Keratinocyte (primary cell): ENCODE measurements at regions not wholly inside any gene's neighbourhood (a gene's known extent, or its start where the extent isn't known, plus 50 kb on each side); places are given as distances from the start of the nearest gene placed in this dataset.

ENCODE experiments used
- DNase-seq: peaks from one replicate; pipeline ENCODE4 v3.0.0-alpha.2; 2011; ENCODE audit warnings: low read depth, missing footprints, low spot score
- FAIRE-seq: peaks from 2 replicates; lab custom pipeline; 2011; peaks lifted over from hg19 to GRCh38; lab: Jason Lieb, UNC
- H2AFZ ChIP-seq: 2 replicates; pipeline ENCODE4 v1.6.0; 2012; ENCODE audit warnings: low read length, control low read depth, inconsistent platforms; ENCODE audit not compliant: control insufficient read depth
- H3K27ac ChIP-seq: 2 replicates; pipeline ENCODE4 v1.5.1; 2011; ENCODE audit warnings: low read length; ENCODE audit not compliant: control insufficient read depth, insufficient read depth
- H3K27me3 ChIP-seq: 3 replicates; pipeline ENCODE4 v1.6.0; 2011; ENCODE audit warnings: low read length; ENCODE audit not compliant: control insufficient read depth, insufficient read depth; ENCODE audit errors: extremely low read depth
- H3K36me3 ChIP-seq, 2 experiments: 2 replicates in 1 of 2; 3 replicates in 1 of 2; pipeline ENCODE4 v1.5.1; 2011; ENCODE audit warnings: low read length in 2 of 2, mild to moderate bottlenecking in 1 of 2; ENCODE audit not compliant: control insufficient read depth in 2 of 2, insufficient read depth in 2 of 2; ENCODE audit errors: extremely low read depth in 1 of 2
- H3K4me1 ChIP-seq: 3 replicates; pipeline ENCODE4 v1.5.1; 2011; ENCODE audit warnings: low read length; ENCODE audit not compliant: control insufficient read depth, insufficient read depth; ENCODE audit errors: extremely low read depth
- H3K4me2 ChIP-seq: 3 replicates; pipeline ENCODE4 v1.6.0; 2011; ENCODE audit warnings: low read depth, low read length; ENCODE audit not compliant: control insufficient read depth, insufficient read depth; ENCODE audit errors: extremely low read depth
- H3K4me3 ChIP-seq, 3 experiments: fragments of 200-600 bp in 1 of 3; sonication (generic) in 1 of 3; 2 replicates in 2 of 3; 3 replicates in 1 of 3; pipeline ENCODE4 v1.5.1; 2011 to 2016; ENCODE audit warnings: low read length in 3 of 3, mild to moderate bottlenecking in 3 of 3, control low read depth in 2 of 3, inconsistent platforms in 1 of 3, low read depth in 1 of 3, mixed read lengths in 1 of 3, mixed run types in 1 of 3, moderate library complexity in 1 of 3; ENCODE audit not compliant: control insufficient read depth in 2 of 3, insufficient read depth in 2 of 3; ENCODE audit errors: extremely low read depth in 1 of 3
- H3K79me2 ChIP-seq: 2 replicates; pipeline ENCODE4 v1.6.0; 2012; ENCODE audit warnings: low read length; ENCODE audit not compliant: control insufficient read depth, insufficient read depth
- H3K9ac ChIP-seq: 3 replicates; pipeline ENCODE4 v1.6.0; 2011; ENCODE audit warnings: low read length; ENCODE audit not compliant: control insufficient read depth, insufficient read depth; ENCODE audit errors: extremely low read depth
- H3K9me1 ChIP-seq: 3 replicates; pipeline ENCODE4 v1.6.0; 2011; ENCODE audit warnings: low read length; ENCODE audit not compliant: control insufficient read depth, insufficient read depth; ENCODE audit errors: extremely low read depth
- H3K9me3 ChIP-seq: 2 replicates; pipeline ENCODE4 v1.5.1; 2012; ENCODE audit warnings: low read depth, low read length; ENCODE audit not compliant: control insufficient read depth
- H4K20me1 ChIP-seq: 3 replicates; pipeline ENCODE4 v1.6.0; 2011; ENCODE audit warnings: low read length; ENCODE audit not compliant: control insufficient read depth, insufficient read depth; ENCODE audit errors: extremely low read depth
- EZH2 ChIP-seq: IDR thresholded peaks from one replicate; pipeline ENCODE4 v1.6.1; 2012; ENCODE audit warnings: inconsistent platforms, mild to moderate bottlenecking, low read length, moderate library complexity
- dilution Hi-C: fragments of 300-500 bp; cut with MboI; formaldehyde crosslinking; loops from one replicate; pipeline ENCODE4 v1.7.0; 2020; ENCODE audit warnings: low sequenced_read_pairs; ENCODE audit not compliant: extremely low pct_ligation_motif_present
- TF ChIP-seq, protein P1 (sequence below), 3 experiments: IDR thresholded peaks in 1 of 3; conservative IDR thresholded peaks in 1 of 3; optimal IDR thresholded peaks in 1 of 3; 2 replicates in 2 of 3; 3 replicates in 1 of 3; pipeline versions ENCODE3 to v1.5.1; 2011; ENCODE audit warnings: low read length in 3 of 3, mild to moderate bottlenecking in 3 of 3, moderate library complexity in 2 of 3, control low read depth in 1 of 3, inconsistent platforms in 1 of 3; ENCODE audit not compliant: insufficient read depth in 2 of 3; ENCODE audit errors: extremely low read depth in 1 of 3

DNA sequence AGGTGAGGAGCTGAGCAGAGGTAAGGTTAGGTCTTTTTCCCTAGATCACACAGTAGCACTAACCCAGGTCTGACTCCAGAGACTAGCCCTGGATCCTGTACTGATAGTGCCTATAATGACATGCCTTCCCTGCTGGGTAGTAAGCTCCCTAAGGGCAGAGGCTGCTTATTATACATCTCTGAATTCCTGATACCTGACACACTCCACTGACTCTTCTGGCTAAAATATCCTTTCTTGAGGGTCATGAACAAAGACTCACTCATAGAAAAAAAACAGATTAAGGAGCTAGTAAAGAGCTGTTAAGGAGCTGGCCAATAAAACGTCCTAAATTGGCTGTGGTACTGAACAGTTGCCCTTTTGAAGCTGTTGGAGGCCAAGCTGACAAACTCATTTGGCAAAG is 149.0 kb upstream of the ITGA1 start:
- H3K4me1 ChIP-seq, result no peaks in the 10 kb centered on the region
- no peak overlapping the region for H3K4me3 ChIP-seq
- H2AFZ ChIP-seq, result no peak overlapping the region
- H3K36me3 ChIP-seq, result no peaks in the 10 kb centered on the region
- no peak overlapping the region for H3K9ac ChIP-seq
- H3K27me3 ChIP-seq, result no peaks in the 10 kb centered on the region
- H3K9me3 ChIP-seq, result no peaks in the 10 kb centered on the region
- no peaks in the 10 kb centered on the region for H3K9me1 ChIP-seq
- FAIRE-seq (no peak), DNase-seq (no peak)
- no peak overlapping the region for H3K27ac ChIP-seq
- H3K79me2 ChIP-seq, result no peaks in the 10 kb centered on the region
- H3K4me2 ChIP-seq, result no peak overlapping the region
- dilution Hi-C loops, result no loop called here
- no peaks in the 10 kb centered on the region for H4K20me1 ChIP-seq
- TF ChIP-seq, protein P1, sequence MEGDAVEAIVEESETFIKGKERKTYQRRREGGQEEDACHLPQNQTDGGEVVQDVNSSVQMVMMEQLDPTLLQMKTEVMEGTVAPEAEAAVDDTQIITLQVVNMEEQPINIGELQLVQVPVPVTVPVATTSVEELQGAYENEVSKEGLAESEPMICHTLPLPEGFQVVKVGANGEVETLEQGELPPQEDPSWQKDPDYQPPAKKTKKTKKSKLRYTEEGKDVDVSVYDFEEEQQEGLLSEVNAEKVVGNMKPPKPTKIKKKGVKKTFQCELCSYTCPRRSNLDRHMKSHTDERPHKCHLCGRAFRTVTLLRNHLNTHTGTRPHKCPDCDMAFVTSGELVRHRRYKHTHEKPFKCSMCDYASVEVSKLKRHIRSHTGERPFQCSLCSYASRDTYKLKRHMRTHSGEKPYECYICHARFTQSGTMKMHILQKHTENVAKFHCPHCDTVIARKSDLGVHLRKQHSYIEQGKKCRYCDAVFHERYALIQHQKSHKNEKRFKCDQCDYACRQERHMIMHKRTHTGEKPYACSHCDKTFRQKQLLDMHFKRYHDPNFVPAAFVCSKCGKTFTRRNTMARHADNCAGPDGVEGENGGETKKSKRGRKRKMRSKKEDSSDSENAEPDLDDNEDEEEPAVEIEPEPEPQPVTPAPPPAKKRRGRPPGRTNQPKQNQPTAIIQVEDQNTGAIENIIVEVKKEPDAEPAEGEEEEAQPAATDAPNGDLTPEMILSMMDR (optimal IDR thresholded peaks at IDR 0.05 in 1 of 3, IDR thresholded peaks at IDR 0.05 in 1 of 3, conservative IDR thresholded peaks at IDR 0.05 in 1 of 3; ENCODE audit: extremely low read depth in 1 of 3, insufficient read depth in 2 of 3, low read length in 3 of 3), result no peak
- no peak for TF ChIP-seq EZH2

DNA sequence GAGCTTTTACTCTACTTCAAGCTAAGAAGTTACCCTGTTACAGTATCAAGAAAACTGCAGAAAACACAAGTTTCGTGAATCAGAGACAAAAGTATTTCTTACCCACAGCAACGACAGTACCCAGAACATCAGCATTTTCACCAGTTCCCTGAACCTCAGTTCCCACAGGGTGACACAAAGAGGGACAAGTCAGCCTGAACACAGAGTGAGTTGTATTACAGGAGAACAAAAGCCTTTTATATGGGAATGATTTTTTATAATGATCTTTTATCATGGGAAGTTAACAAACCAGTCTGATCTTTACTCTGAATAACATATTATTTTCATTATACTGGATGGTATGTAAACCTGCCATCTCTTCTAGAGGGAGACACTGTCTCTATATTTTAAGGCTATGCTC is 139.0 kb upstream of the ITGA1 start:
- DNase-seq, result no peak

More for the DNA sequence above, 139.0 kb upstream of the ITGA1 start:
- Histone ChIP-seq H4K20me1 (no peaks in the 10 kb centered on the region), H3K79me2 (no peaks in the 10 kb centered on the region), H3K27me3 (no peaks in the 10 kb centered on the region), H3K9me3 (no peaks in the 10 kb centered on the region), H3K4me2 (no peak overlapping the region), H2AFZ (no peak overlapping the region), H3K27ac (no peak overlapping the region), H3K9ac (no peak overlapping the region), H3K36me3 (no peaks in the 10 kb centered on the region), H3K9me1 (no peaks in the 10 kb centered on the region), H3K4me1 (no peaks in the 10 kb centered on the region), H3K4me3 (no peak overlapping the region)
- TF ChIP-seq, protein P1 (optimal IDR thresholded peaks at IDR 0.05 in 1 of 3, IDR thresholded peaks at IDR 0.05 in 1 of 3, conservative IDR thresholded peaks at IDR 0.05 in 1 of 3; ENCODE audit: extremely low read depth in 1 of 3, insufficient read depth in 2 of 3, low read length in 3 of 3), result no peak
- FAIRE-seq, result no peak
- dilution Hi-C loops, result no loop called here
